H9 (cell line): ENCODE measurements at regions not wholly inside any gene's neighbourhood (a gene's known extent, or its start where the extent isn't known, plus 50 kb on each side); places are given as distances from the start of the nearest gene placed in this dataset.

Experiments
- DNase-seq: peaks from one replicate; pipeline ENCODE4 v3.0.0-alpha.2; 2017
- H2AFZ ChIP-seq: one replicate; pipeline ENCODE4 v1.6.1; 2013; ENCODE audit warnings: mild to moderate bottlenecking, low read length, control low read depth, moderate library complexity
- H2AK5ac ChIP-seq: 2 replicates; pipeline ENCODE4 v1.6.1; 2013; ENCODE audit warnings: low read length, control low read depth, mixed read lengths; ENCODE audit not compliant: insufficient read length
- H2BK120ac ChIP-seq: one replicate; pipeline ENCODE4 v1.6.1; 2013; ENCODE audit warnings: low read depth, mild to moderate bottlenecking, low read length, control low read depth, inconsistent platforms; ENCODE audit not compliant: poor library complexity, severe bottlenecking
- H2BK12ac ChIP-seq: 2 replicates; pipeline ENCODE4 v1.6.1; 2013; ENCODE audit warnings: low read length, control low read depth, mixed read lengths, low read depth; ENCODE audit not compliant: insufficient read length
- H2BK15ac ChIP-seq: 2 replicates; pipeline ENCODE4 v1.6.1; 2013; ENCODE audit warnings: low read depth, low read length, control low read depth
- H2BK20ac ChIP-seq: one replicate; pipeline ENCODE4 v1.6.1; 2013; ENCODE audit warnings: low read depth, mild to moderate bottlenecking, low read length, control low read depth, inconsistent platforms; ENCODE audit not compliant: poor library complexity, severe bottlenecking
- H2BK5ac ChIP-seq: 2 replicates; pipeline ENCODE4 v1.6.1; 2013; ENCODE audit warnings: low read length, control low read depth, mixed read lengths; ENCODE audit not compliant: insufficient read length
- H3K14ac ChIP-seq: 2 replicates; pipeline ENCODE4 v1.6.1; 2013; ENCODE audit warnings: low read length, control low read depth; ENCODE audit not compliant: insufficient read depth
- H3K18ac ChIP-seq: 2 replicates; pipeline ENCODE4 v1.6.1; 2013; ENCODE audit warnings: low read depth, mild to moderate bottlenecking, mixed read lengths, low read length, control low read depth; ENCODE audit not compliant: insufficient read length
- H3K23ac ChIP-seq: 2 replicates; pipeline ENCODE4 v1.6.1; 2013; ENCODE audit warnings: low read length, control low read depth, mixed read lengths, low read depth; ENCODE audit not compliant: insufficient read length
- H3K23me2 ChIP-seq: 2 replicates; pipeline ENCODE4 v1.6.1; 2013; ENCODE audit warnings: low read depth, mild to moderate bottlenecking, mixed read lengths, low read length, control low read depth; ENCODE audit not compliant: insufficient read length, poor library complexity, severe bottlenecking
- H3K27ac ChIP-seq: 2 replicates; pipeline ENCODE4 v1.5.1; 2013; ENCODE audit warnings: low read length, control low read depth, mixed read lengths, low read depth; ENCODE audit not compliant: insufficient read length
- H3K27me3 ChIP-seq: 2 replicates; pipeline ENCODE4 v1.6.1; 2013; ENCODE audit warnings: low read length, control low read depth, inconsistent platforms; ENCODE audit not compliant: insufficient read depth
- H3K4ac ChIP-seq: 2 replicates; pipeline ENCODE4 v1.6.1; 2013; ENCODE audit warnings: low read depth, mild to moderate bottlenecking, control low read depth, inconsistent platforms, low read length, moderate library complexity
- H3K4me1 ChIP-seq: 2 replicates; pipeline ENCODE4 v1.6.1; 2013; ENCODE audit warnings: low read length, control low read depth, inconsistent platforms; ENCODE audit not compliant: insufficient read depth
- H3K4me2 ChIP-seq: 2 replicates; pipeline ENCODE4 v1.6.1; 2013; ENCODE audit warnings: low read length, control low read depth, mixed read lengths; ENCODE audit not compliant: insufficient read length, insufficient read depth
- H3K56ac ChIP-seq: 2 replicates; pipeline ENCODE4 v1.6.1; 2013; ENCODE audit warnings: low read depth, mild to moderate bottlenecking, mixed read lengths, low read length, control low read depth; ENCODE audit not compliant: insufficient read length
- H3K79me1 ChIP-seq: 2 replicates; pipeline ENCODE4 v1.6.1; 2013; ENCODE audit warnings: low read depth, mild to moderate bottlenecking, moderate library complexity, low read length, control low read depth, inconsistent platforms; ENCODE audit not compliant: insufficient read depth, poor library complexity, severe bottlenecking
- H3K79me2 ChIP-seq: 2 replicates; pipeline ENCODE4 v1.6.1; 2013; ENCODE audit warnings: low read length, control low read depth, inconsistent platforms; ENCODE audit not compliant: insufficient read depth
- H3K9ac ChIP-seq: 2 replicates; pipeline ENCODE4 v1.6.1; 2013; ENCODE audit warnings: low read length, control low read depth, mixed read lengths; ENCODE audit not compliant: insufficient read length; ENCODE audit errors: extremely low read depth
- H3K9me3 ChIP-seq: one replicate; pipeline ENCODE4 v1.6.1; 2013; ENCODE audit warnings: low read depth, low read length, inconsistent platforms; ENCODE audit not compliant: control insufficient read depth
- H3T11ph ChIP-seq: one replicate; pipeline ENCODE4 v1.6.1; 2013; ENCODE audit warnings: mild to moderate bottlenecking, low read length, control low read depth, inconsistent platforms
- H4K20me1 ChIP-seq: one replicate; pipeline ENCODE4 v1.6.1; 2013; ENCODE audit not compliant: control insufficient read depth, insufficient read length, insufficient read depth
- H4K5ac ChIP-seq: 2 replicates; pipeline ENCODE4 v1.6.1; 2013; ENCODE audit warnings: low read depth, mild to moderate bottlenecking, mixed read lengths, low read length, control low read depth; ENCODE audit not compliant: insufficient read length
- H4K8ac ChIP-seq: replicated peaks from 2 replicates; pipeline ENCODE4 v1.6.1; 2013; ENCODE audit warnings: low read length, control low read depth, mixed read lengths, low read depth; ENCODE audit not compliant: insufficient read length
- H4K91ac ChIP-seq: 2 replicates; pipeline ENCODE4 v1.6.1; 2013; ENCODE audit warnings: low read depth, mild to moderate bottlenecking, moderate library complexity, mixed read lengths, low read length, control low read depth; ENCODE audit not compliant: insufficient read length
- H3K27ac Mint-ChIP-seq, 3 experiments: 2 replicates in 2 of 3; 3 replicates in 1 of 3; pipeline ENCODE4 v1.8.0; 2020 to 2021; ENCODE audit warnings: mixed read lengths in 3 of 3, mild to moderate bottlenecking in 1 of 3, moderate library complexity in 1 of 3
- H3K27me3 Mint-ChIP-seq: 2 replicates; pipeline ENCODE4 v1.8.0; 2021; ENCODE audit warnings: low read depth, mild to moderate bottlenecking, moderate library complexity, mixed read lengths
- H3K36me3 Mint-ChIP-seq, 3 experiments: 2 replicates in 2 of 3; 3 replicates in 1 of 3; pipeline ENCODE4 v1.8.0; 2020 to 2021; ENCODE audit warnings: low read depth in 3 of 3, mixed read lengths in 3 of 3; ENCODE audit not compliant: insufficient read depth in 1 of 3
- H3K4me1 Mint-ChIP-seq, 2 experiments: 2 replicates each; pipeline ENCODE4 v1.8.0; 2020; ENCODE audit warnings: mixed read lengths in 2 of 2
- H3K4me3 Mint-ChIP-seq, 2 experiments: 2 replicates in 1 of 2; 3 replicates in 1 of 2; pipeline ENCODE4 v1.8.0; 2020 to 2021; ENCODE audit warnings: mild to moderate bottlenecking in 2 of 2, mixed read lengths in 2 of 2, moderate library complexity in 1 of 2
- H3K9me3 Mint-ChIP-seq, 2 experiments: 2 replicates in 1 of 2; 3 replicates in 1 of 2; pipeline ENCODE4 v1.8.0; 2020; ENCODE audit warnings: mild to moderate bottlenecking in 2 of 2, mixed read lengths in 2 of 2, moderate library complexity in 1 of 2
- WGBS: extraction: QIAGEN DNeasy Blood & Tissue Kit; methylation state at CpG from one replicate; pipeline ENCODE4 v1.1.7; 2013; ENCODE audit warnings: missing lambda C conversion rate, low lambda C conversion rate, mixed read lengths; ENCODE audit not compliant: insufficient read length; ENCODE audit errors: extremely low coverage; 5-methylcytosine and 5-hydroxymethylcytosine counted together
- TF ChIP-seq, protein P1 (sequence below): fragments of 200-600 bp; sonication (generic); conservative IDR thresholded peaks from 3 replicates; pipeline ENCODE4 v1.8.0; 2021; ENCODE audit warnings: antibody characterized with exemption, mild to moderate bottlenecking

DNA sequence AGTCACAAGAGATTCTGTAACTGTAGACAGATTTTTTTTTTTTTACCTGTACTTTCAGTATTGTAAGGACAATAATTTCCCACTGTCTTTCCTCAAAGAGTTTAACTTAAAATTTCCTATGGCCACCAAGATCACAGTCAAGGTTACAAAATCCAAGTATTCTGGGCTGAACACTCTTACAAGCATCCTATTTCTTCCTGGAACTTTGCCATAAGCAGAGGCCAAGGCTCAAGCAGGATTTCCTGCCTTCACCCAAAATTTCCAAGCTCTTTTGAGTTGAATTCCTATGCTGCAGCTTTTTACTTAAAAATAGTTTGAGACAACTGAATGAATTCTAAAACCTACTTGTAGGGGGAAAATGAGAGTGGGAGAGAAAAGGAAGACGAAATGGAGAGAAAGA, 299.4 kb downstream of the ZNF516 start:
- Histone ChIP-seq H3K4me2 (no peak overlapping the region), H4K8ac (no peak overlapping the region), H3K4me1 (no peaks in the 10 kb centered on the region), H3K23me2 (no peaks in the 10 kb centered on the region), H2BK12ac (no peak overlapping the region), H3K14ac (no peak overlapping the region), H2BK5ac (no peak overlapping the region), H3K23ac (no peak overlapping the region), H4K20me1 (no peaks in the 10 kb centered on the region), H2BK20ac (no peak overlapping the region), H3T11ph (no peak overlapping the region), H3K27ac (no peak overlapping the region), H3K79me1 (no peaks in the 10 kb centered on the region), H3K27me3 (no peaks in the 10 kb centered on the region), H2BK15ac (no peak overlapping the region), H2BK120ac (no peak overlapping the region), H3K56ac (no peak overlapping the region), H4K5ac (no peak overlapping the region), H3K4ac (no peak overlapping the region), H3K9me3 (no peaks in the 10 kb centered on the region), H3K79me2 (no peaks in the 10 kb centered on the region), H2AK5ac (no peak overlapping the region), H2AFZ (no peak overlapping the region), H3K9ac (no peak overlapping the region), H3K18ac (no peak overlapping the region), H4K91ac (no peak overlapping the region)
- DNase-seq: no peak
- Mint-ChIP-seq H3K4me3 (no peak overlapping the region), H3K27me3 (no peaks in the 10 kb centered on the region), H3K36me3 (no peaks in the 10 kb centered on the region), H3K4me1 (no peaks in the 10 kb centered on the region), H3K9me3 (peaks cover 0 to 4% of the 10 kb centered on the region in 2 experiments; a peak in 1 of 5 replicates), H3K27ac (no peak overlapping the region)
- TF ChIP-seq, protein P1, sequence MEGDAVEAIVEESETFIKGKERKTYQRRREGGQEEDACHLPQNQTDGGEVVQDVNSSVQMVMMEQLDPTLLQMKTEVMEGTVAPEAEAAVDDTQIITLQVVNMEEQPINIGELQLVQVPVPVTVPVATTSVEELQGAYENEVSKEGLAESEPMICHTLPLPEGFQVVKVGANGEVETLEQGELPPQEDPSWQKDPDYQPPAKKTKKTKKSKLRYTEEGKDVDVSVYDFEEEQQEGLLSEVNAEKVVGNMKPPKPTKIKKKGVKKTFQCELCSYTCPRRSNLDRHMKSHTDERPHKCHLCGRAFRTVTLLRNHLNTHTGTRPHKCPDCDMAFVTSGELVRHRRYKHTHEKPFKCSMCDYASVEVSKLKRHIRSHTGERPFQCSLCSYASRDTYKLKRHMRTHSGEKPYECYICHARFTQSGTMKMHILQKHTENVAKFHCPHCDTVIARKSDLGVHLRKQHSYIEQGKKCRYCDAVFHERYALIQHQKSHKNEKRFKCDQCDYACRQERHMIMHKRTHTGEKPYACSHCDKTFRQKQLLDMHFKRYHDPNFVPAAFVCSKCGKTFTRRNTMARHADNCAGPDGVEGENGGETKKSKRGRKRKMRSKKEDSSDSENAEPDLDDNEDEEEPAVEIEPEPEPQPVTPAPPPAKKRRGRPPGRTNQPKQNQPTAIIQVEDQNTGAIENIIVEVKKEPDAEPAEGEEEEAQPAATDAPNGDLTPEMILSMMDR: no peak
- WGBS: no CpG with 5 or more reads among the region's 1 CpG
